BLaER1 treated with 17β-estradiol and CSF1 and Interleukin-3, amounts not matched to agents 10 nM and 100 nM (cell line): ENCODE measurements at regions not wholly inside any gene's neighbourhood (a gene's known extent, or its start where the extent isn't known, plus 50 kb on each side); places are given as distances from the start of the nearest gene placed in this dataset.
"Not testable (repeated sequence)": the region's sequence is repeated elsewhere in the genome, so short reads cannot be mapped to it uniquely, and the experiment has no call there.

Experiments
- H3K27ac ChIP-seq, 11 experiments: shearing (Covaris generic); formaldehyde crosslinking; 2 replicates each; pipeline ENCODE4 v1.8.1; 2022
- H3K27me3 ChIP-seq, 11 experiments: shearing (Covaris generic); formaldehyde crosslinking; 2 replicates each; pipeline ENCODE4 v1.8.1; 2022
- H3K36me3 ChIP-seq, 11 experiments: shearing (Covaris generic); formaldehyde crosslinking; 2 replicates each; pipeline ENCODE4 v1.8.1; 2022
- H3K4me1 ChIP-seq, 10 experiments: shearing (Covaris generic); formaldehyde crosslinking; 2 replicates each; pipeline ENCODE4 v1.8.1; 2022
- H3K4me2 ChIP-seq, 11 experiments: shearing (Covaris generic); formaldehyde crosslinking; 2 replicates each; pipeline ENCODE4 v1.8.1; 2022
- H3K4me3 ChIP-seq, 10 experiments: shearing (Covaris generic); formaldehyde crosslinking; 2 replicates each; pipeline ENCODE4 v1.8.1; 2022
- H3K9ac ChIP-seq, 11 experiments: shearing (Covaris generic); formaldehyde crosslinking; 2 replicates each; pipeline ENCODE4 v1.8.1; 2022
- H3K9me3 ChIP-seq, 11 experiments: shearing (Covaris generic); formaldehyde crosslinking; replicated peaks in 1 of 11; 2 replicates each; pipeline ENCODE4 v1.8.1; 2022
- H4K20me1 ChIP-seq, 11 experiments: shearing (Covaris generic); formaldehyde crosslinking; 2 replicates each; pipeline ENCODE4 v1.8.1; 2022
- Cebpa-rat ChIP-seq, 11 experiments: shearing (Covaris generic); IDR thresholded peaks; 2 replicates each; pipeline ENCODE4 v1.8.1; 2022

DNA sequence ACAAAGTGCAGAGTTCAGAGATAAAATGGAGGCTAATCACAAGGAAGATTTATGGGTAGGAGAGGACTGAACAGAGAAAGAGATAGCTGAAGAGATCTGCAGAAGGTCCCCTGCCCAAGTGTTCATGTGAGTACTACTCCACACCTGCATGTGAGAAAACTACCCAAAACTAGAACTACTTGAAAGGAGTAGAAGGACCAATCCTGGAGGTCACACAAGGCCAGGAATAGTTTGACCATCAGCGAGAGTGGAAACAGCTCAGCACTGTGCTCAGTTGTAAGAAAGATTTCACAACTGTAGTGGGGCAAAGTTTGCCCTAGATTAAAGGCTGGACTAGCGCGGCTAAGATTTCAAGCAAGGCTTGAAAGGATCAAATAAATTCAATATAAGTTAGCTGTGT is 422.7 kb upstream of the LCORL start:
- Histone ChIP-seq H3K9ac (no peak overlapping the region), H3K36me3 (no peaks in the 10 kb centered on the region), H4K20me1 (no peaks in the 10 kb centered on the region), H3K27me3 (no peaks in the 10 kb centered on the region), H3K4me1 (peaks cover 0 to 4% (median under 1%) of the 10 kb centered on the region in 10 experiments; a peak in 10 of 20 replicates), H3K4me3 (no peak overlapping the region), H3K27ac (no peak overlapping the region), H3K9me3 (peaks cover 0 to 7% (median 0%) of the 10 kb centered on the region in 11 experiments; a peak in 4 of 22 replicates), H3K4me2 (no peak overlapping the region)
- TF ChIP-seq Cebpa-rat (IDR thresholded peaks at IDR 0.05) = no peak

DNA sequence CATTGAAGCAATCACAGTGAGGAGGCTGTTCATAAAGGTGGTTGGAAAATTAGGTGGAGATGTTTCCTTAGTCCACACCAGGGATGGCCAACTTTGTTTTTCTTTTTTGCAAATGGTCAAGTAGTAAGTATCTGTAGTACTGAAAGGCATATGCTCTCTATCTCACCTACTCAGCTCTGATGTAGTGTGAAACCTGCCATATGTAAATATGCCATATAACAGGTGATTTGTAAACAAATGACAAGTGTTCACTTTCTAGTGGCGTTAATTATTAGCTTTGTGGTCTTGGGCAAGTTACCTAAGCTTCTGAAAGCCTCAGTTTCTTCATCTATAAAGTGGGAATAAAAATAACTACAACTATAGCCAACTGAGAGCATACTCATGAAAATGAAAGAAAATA is 421.4 kb upstream of the LCORL start:
- no peak for TF ChIP-seq Cebpa-rat (IDR thresholded peaks at IDR 0.05)
- H3K4me3 ChIP-seq = no peak overlapping the region
- H3K36me3 ChIP-seq = no peaks in the 10 kb centered on the region
- H3K9me3 ChIP-seq = peaks cover 0 to 7% (median 0%) of the 10 kb centered on the region in 11 experiments; a peak in 4 of 22 replicates
- H3K27me3 ChIP-seq = no peaks in the 10 kb centered on the region
- H3K4me1 ChIP-seq = no peaks in the 10 kb centered on the region
- no peak overlapping the region for H3K4me2 ChIP-seq
- H3K27ac ChIP-seq = no peak overlapping the region
- no peaks in the 10 kb centered on the region for H4K20me1 ChIP-seq
- H3K9ac ChIP-seq = no peak overlapping the region

DNA sequence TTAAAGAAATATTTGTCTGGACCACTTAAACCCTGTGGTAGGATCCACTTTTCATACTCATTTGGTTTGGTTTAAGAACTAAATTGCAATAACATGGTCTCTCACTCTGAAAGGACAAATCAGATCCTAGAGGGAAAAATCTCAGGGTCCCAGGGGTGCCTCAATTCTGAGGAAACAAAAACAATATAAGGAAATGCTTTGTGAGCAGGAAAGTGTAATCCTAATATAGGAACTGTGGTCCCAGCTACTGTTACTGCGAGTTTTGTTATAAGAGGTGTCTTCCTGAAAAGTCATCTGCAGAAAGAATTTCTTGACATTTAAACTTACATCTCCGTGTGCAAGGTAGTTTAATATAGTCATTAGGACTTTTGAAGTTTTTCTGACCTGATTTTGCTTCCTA is 420.1 kb upstream of the LCORL start:
- Histone ChIP-seq H3K27ac (no peak overlapping the region), H3K36me3 (no peaks in the 10 kb centered on the region), H3K27me3 (no peaks in the 10 kb centered on the region), H4K20me1 (no peaks in the 10 kb centered on the region), H3K9me3 (peaks cover 0 to 7% (median 0%) of the 10 kb centered on the region in 11 experiments; a peak in 4 of 22 replicates), H3K4me3 (no peak overlapping the region), H3K9ac (no peak overlapping the region), H3K4me1 (no peaks in the 10 kb centered on the region), H3K4me2 (no peak overlapping the region)
- no peak for TF ChIP-seq Cebpa-rat (IDR thresholded peaks at IDR 0.05)

DNA sequence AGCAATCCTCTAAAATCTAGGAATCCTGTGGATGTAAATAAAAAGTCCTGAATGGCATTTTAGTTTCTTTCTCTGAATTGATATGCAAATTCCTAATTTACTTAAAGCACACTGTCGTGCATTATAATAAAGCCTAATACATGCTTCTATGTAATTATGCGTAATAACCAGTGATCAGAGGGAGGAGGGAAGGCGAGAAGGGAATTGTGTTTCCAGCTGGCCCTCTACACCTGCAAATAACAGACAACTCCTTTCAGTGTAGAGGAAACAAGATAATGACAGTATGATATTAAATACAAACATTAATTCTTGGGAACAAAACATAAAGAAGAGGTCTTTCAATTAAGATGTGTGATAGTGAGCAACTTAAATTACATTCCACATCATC is 419.6 kb upstream of the LCORL start:
- Histone ChIP-seq H3K4me3 (no peak overlapping the region), H3K4me1 (no peaks in the 10 kb centered on the region), H3K27me3 (no peaks in the 10 kb centered on the region), H3K9ac (no peak overlapping the region), H3K4me2 (no peak overlapping the region), H3K9me3 (peaks cover 0 to 7% (median 0%) of the 10 kb centered on the region in 11 experiments; a peak in 4 of 22 replicates), H4K20me1 (no peaks in the 10 kb centered on the region), H3K36me3 (no peaks in the 10 kb centered on the region), H3K27ac (no peak overlapping the region)
- TF ChIP-seq Cebpa-rat (IDR thresholded peaks at IDR 0.05) = no peak

DNA sequence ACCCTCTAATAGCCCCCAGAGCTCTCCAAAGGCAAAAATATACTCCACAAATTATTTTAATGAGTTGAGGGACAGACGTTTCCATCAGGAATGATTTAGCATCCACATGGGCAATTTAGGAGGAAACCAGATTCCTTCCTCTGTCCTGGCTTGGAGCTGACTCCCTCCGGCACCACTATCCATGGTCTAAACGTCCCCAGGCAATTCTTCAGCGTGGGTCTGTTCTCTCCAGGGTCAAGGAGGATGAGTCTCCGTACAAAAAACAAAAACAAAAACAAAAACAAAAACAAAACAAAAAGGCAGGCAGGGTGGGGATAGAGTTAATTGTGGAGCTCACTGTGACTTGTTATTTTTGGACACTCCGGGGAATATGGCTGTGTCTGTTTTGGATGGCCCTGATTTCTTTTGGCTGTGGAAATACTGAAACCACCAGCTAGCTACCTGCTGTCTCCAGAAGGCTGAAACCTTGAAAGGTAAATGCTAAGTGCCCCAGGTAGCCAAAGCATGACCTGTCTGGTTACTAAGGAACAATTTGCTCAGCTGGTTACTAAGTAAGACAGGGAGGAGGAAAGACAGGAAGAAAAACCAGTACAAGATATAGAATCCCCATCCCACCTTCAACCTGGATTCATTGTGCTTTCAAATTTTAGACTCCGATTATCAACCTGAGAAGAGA is 419.1 kb upstream of the LCORL start:
- H3K4me1 ChIP-seq = no peaks in the 10 kb centered on the region
- H4K20me1 ChIP-seq = no peaks in the 10 kb centered on the region
- H3K4me3 ChIP-seq = no peak overlapping the region
- H3K27ac ChIP-seq = no peak overlapping the region
- H3K9ac ChIP-seq = no peak overlapping the region
- no peak overlapping the region for H3K4me2 ChIP-seq
- H3K36me3 ChIP-seq = no peaks in the 10 kb centered on the region
- H3K9me3 ChIP-seq = peaks cover 0 to 7% (median 0%) of the 10 kb centered on the region in 11 experiments; a peak in 4 of 22 replicates
- no peaks in the 10 kb centered on the region for H3K27me3 ChIP-seq
- no peak for TF ChIP-seq Cebpa-rat (IDR thresholded peaks at IDR 0.05)

DNA sequence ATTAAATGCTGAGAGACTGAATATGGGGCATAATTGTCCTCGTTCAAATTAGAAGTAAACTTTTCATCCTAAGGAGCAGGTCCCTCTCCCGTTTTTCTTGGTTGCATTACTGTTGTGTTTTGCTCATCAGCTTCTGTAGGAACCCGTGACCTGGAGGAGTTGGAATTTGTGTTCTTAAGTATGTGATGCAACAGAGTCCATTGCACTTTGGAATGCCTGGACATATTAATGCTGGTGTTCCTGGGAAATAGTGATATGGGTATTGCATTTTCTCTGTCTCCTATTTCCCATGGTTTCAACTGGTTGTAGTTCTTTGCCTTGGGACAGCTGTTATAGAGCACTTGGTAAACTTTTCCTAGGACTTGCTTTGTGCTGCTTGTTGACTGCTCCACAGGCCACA is 417.8 kb upstream of the LCORL start:
- Histone ChIP-seq H3K9ac (no peak overlapping the region), H3K9me3 (peaks cover 0 to 2% (median 0%) of the 10 kb centered on the region in 11 experiments; a peak in 2 of 22 replicates), H3K27me3 (no peaks in the 10 kb centered on the region), H3K4me3 (no peak overlapping the region), H3K4me2 (no peak overlapping the region), H4K20me1 (no peaks in the 10 kb centered on the region), H3K4me1 (no peaks in the 10 kb centered on the region), H3K27ac (no peak overlapping the region), H3K36me3 (no peaks in the 10 kb centered on the region)
- TF ChIP-seq Cebpa-rat (IDR thresholded peaks at IDR 0.05) = no peak

DNA sequence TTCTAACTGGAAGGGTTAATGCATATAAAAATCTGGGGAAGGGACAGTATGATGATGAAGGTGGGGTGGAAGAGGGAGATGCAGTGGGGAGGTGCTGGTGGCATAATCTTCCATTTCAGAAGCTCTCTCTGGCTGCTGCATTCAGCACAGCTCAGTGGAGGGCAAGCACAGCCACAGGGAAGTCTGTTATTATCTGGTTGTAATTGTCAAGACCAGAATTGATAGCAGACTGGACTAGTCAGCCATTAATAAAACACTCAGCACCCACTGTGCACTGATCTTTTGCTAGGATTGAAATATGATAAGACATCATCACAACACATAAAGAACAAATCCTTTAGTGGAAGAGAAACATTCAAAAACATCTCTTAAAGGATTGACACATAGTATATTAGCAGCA is 414.2 kb upstream of the LCORL start:
- Histone ChIP-seq H3K4me1 (no peaks in the 10 kb centered on the region), H3K27ac (no peak overlapping the region), H3K4me2 (no peak overlapping the region), H3K9me3 (no peaks in the 10 kb centered on the region), H4K20me1 (no peaks in the 10 kb centered on the region), H3K4me3 (no peak overlapping the region), H3K27me3 (no peaks in the 10 kb centered on the region), H3K9ac (no peak overlapping the region), H3K36me3 (no peaks in the 10 kb centered on the region)
- no peak for TF ChIP-seq Cebpa-rat (IDR thresholded peaks at IDR 0.05)

DNA sequence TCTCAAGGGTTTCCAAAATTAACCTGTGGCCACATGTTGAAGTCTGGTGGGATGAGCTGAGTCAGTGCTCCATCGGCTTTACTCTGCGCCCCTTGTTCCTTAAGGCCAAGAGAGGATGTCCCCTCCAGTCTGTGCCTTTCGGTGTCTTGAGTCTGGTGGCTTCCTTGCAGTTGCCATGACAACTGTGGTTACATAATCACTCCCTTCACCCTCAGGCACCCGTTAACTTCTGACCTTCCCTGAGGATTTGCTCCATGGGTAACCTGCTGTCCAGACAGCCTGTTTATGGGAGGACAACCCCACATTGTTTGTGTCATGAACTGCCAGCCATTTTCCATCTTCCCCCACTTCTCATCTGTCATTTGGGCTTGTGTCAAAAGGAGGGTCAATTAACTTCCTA is 401.1 kb upstream of the LCORL start:
- Histone ChIP-seq H3K36me3 (no peaks in the 10 kb centered on the region), H3K9ac (no peak overlapping the region), H3K4me3 (no peak overlapping the region), H3K9me3 (peaks cover 0 to 11% (median 0%) of the 10 kb centered on the region in 11 experiments; a peak in 7 of 22 replicates), H3K4me1 (no peaks in the 10 kb centered on the region), H4K20me1 (no peaks in the 10 kb centered on the region), H3K27me3 (no peaks in the 10 kb centered on the region), H3K27ac (no peak overlapping the region), H3K4me2 (no peak overlapping the region)
- no peak for TF ChIP-seq Cebpa-rat (IDR thresholded peaks at IDR 0.05)

DNA sequence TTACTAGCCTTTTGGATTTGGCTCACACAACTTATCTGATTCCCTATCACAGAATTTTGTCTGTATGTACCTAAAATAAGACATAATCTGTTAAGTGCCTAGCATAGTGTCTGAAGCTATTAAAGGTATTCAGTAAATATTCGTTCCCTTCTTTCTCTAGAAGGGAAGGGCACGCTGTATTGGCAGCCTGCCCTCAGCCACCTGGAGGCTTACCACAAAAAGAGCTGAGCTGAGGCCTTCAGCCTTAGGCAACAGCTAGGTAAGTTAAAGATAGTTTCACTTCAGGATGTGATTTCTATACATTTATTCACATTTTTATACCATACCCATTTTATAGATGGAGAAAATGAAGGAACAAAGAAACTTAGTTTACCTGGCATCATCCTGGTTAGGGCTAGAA is 400.0 kb upstream of the LCORL start:
- H3K4me2 ChIP-seq = no peak overlapping the region
- H4K20me1 ChIP-seq = no peaks in the 10 kb centered on the region
- no peaks in the 10 kb centered on the region for H3K36me3 ChIP-seq
- H3K27ac ChIP-seq = no peak overlapping the region
- no peaks in the 10 kb centered on the region for H3K4me1 ChIP-seq
- H3K9me3 ChIP-seq = peaks cover 0 to 13% (median 0%) of the 10 kb centered on the region in 11 experiments; a peak in 8 of 22 replicates
- no peak overlapping the region for H3K9ac ChIP-seq
- TF ChIP-seq Cebpa-rat (IDR thresholded peaks at IDR 0.05) = no peak
- H3K4me3 ChIP-seq = no peak overlapping the region
- H3K27me3 ChIP-seq = no peaks in the 10 kb centered on the region

DNA sequence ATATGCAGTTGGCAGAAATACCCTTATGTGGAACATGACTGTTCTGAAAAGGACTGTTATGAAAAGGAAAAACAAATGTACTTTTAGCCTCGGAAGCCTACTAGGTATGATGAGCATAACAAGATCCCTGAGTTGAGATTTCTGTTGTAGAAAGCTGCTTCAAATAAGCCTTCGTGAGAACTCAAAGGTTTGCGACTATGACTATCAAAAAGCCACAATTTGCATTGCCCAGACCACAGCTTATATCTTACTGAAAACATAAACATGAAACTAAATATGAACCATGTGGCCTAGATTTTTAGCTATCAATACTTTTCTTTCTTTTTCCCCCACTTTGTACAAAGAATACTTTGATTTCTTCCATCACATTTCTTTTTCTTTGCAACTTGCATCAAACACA is 398.2 kb upstream of the LCORL start:
- TF ChIP-seq Cebpa-rat (IDR thresholded peaks at IDR 0.05) = no peak
- Histone ChIP-seq H3K9me3 (peaks cover 0 to 13% (median 0%) of the 10 kb centered on the region in 11 experiments; a peak in 8 of 22 replicates), H3K27ac (no peak overlapping the region), H3K36me3 (no peaks in the 10 kb centered on the region), H3K4me1 (no peaks in the 10 kb centered on the region), H3K4me2 (no peak overlapping the region), H3K9ac (no peak overlapping the region), H3K4me3 (no peak overlapping the region), H4K20me1 (no peaks in the 10 kb centered on the region), H3K27me3 (no peaks in the 10 kb centered on the region)

DNA sequence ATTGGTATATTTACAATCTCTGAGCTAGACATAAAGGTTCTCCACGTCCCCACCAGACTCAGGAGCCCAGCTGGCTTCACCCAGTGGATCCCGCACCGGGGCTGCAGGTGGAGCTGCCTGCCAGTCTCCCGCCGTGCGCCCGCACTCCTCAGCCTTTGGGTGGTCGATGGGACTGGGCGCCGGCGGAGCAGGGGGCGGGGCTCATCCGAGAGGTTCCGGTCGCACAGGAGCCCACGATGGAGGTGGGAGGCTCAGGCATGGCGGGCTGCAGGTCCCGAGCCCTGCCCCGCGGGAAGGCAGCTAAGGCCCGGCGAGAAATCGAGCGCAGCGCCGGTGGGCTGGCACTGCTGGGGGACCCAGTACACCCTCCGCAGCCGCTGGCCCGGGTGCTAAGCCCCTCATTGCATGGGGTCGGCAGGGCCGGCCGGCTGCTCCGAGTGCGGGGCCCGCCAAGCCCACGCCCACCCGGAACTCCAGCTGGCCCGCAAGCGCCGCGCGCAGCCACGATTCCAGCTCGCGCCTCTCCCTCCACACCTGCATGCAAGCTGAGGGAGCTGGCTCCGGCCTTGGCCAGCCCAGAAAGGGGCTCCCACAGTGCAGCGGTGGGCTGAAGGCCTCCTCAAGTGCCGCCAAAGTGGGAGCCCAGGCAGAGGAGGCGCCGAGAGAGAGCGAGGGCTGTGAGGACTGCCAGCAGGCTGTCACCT is 396.8 kb upstream of the LCORL start:
- H3K36me3 ChIP-seq, H4K20me1 ChIP-seq, H3K4me3 ChIP-seq, H3K27ac ChIP-seq, H3K9ac ChIP-seq, H3K4me1 ChIP-seq, H3K4me2 ChIP-seq, H3K27me3 ChIP-seq: not testable (repeated sequence)
- H3K9me3 ChIP-seq = peaks cover 0 to 13% (median 0%) of the 10 kb centered on the region in 11 experiments; a peak in 8 of 22 replicates

DNA sequence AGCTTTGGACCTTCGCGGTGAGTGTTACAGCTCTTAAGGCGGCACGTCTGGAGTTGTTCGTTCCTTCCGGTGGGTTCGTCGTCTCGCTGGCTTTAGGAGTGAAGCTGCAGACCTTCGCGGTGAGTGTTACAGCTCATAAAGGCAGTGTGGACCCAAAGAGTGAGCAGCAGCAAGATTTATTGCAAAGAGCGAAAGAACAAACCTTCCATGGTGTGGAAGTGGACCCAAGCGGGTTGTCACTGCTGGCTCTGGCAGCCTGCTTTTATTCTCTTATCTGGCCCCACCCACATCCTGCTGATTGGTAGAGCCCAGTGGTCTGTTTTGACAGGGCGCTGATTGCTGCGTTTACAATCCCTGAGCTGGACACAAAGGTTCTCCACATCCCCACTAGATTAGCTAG is 396.1 kb upstream of the LCORL start:
- not testable (repeated sequence) for H3K4me3 ChIP-seq, H3K9ac ChIP-seq, H3K4me2 ChIP-seq

More for the DNA sequence above, 396.1 kb upstream of the LCORL start:
- H3K27ac ChIP-seq, H3K27me3 ChIP-seq, H3K36me3 ChIP-seq, H4K20me1 ChIP-seq, H3K4me1 ChIP-seq: not testable (repeated sequence)
- H3K9me3 ChIP-seq = peaks cover 0 to 13% (median 0%) of the 10 kb centered on the region in 11 experiments; a peak in 8 of 22 replicates
